ENCODE measurements at regions not wholly inside any gene's neighbourhood (a gene's known extent, or its start where the extent isn't known, plus 50 kb on each side); places are given as distances from the start of the nearest gene placed in this dataset.

DNA sequence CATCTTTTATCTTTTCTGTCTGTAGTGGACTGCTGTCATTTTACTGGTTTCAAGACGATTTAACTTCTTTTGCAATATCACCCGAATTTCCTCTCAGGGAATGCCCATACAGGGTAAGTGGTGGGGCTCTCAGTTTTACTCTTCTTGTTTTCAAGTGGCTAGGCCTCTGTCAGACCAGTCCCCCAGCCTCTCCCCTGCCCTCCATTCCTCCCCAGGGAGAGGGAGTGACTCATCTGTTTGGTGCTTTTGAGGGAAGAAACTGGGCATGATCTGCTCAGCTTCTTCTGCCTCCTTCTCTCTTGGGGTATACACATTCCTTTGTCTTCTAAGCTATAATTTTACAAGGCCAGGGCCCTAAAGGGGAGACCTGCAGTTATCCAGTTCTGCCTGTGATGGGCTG, 332.0 kb downstream of the CBLN1 start:
- intact Hi-C loops (cut with micrococcal nuclease), result no loop called here

DNA sequence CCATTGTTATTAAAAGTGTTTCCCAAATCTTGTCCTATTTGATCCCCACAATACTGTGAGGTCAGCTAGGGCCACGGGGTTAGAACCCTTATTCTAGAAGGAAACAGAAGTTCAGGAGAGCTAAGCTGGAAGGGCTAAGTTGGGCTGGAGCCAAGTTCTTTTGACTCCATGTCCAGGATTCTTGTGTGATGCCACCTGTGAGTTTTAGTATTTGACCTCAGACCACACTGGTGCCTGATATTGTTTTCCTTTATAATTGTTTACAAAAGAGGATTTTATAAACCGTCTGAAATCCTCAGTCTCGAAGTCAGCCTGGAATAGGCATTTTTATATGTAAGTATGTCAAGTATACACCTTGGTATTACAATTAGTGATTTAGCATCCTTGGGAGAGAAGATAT, 332.7 kb downstream of the CBLN1 start:
- intact Hi-C loops (cut with micrococcal nuclease), result no loop called here

DNA sequence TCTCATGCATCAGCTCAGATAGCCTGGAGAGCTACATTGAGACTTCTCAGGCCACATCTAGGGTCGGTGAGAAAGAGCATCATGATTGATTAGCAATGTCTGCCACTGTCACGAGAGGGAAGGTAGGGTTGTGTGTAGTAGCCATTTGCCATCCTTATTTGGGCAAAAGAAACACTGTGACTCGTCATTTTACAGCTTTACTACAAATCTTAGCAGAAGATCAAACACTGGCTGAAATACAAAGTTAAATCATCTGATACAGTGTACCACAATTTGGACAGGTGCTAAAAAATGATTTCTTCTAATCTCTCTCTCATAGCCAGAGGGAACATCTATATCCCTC, 334.3 kb downstream of the CBLN1 start:
- intact Hi-C loops (cut with micrococcal nuclease), result no loop called here

GRCh38 chr16:48946686-48947370, 334.8 kb downstream of the CBLN1 start:
- intact Hi-C loops (cut with micrococcal nuclease), result no loop called here

DNA sequence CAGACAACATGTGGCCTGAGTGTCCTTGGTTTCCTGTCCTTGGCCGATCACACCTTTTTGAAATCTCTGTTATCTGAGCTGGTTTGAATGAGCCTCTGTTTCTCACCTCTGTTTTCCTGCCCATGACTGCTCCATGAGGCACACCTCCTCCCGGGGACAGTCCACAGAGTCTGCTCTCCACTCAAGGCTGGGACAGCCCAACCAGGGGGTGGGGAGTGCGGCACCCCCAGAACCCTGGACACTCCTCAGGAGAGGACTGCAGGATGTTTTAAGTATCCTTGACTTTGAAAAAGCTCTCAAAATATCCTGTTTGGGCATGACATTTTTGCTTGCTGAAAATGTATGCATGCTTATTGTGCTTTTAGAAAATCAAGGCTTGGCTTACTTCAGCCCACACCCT, 333.0 kb upstream of the N4BP1 start:
- intact Hi-C loops (cut with micrococcal nuclease), result no loop called here

DNA sequence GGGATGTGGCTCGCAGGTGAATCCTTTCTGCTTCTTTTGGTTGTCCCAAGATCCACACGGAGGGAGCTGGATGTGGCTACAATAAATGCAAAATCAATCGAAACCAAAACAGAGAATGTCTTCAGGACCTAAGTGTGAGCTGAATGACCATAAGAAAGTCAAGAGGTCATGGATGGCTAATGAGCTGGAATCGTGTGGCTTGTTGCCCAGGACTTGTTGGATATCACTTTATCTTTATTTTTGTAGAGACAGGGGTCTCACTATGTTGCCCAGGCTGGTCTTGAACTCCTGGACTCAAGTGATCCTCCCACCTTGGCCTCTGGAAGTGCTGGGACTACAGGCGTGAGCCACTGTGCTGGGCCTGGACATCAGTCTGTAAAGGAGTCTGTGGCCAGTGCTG, 326.8 kb upstream of the N4BP1 start:
- intact Hi-C loops (cut with micrococcal nuclease), result no loop called here

GRCh38 chr16:48932216-48932855, 322.4 kb upstream of the N4BP1 start:
- intact Hi-C loops (cut with micrococcal nuclease), result no loop called here

DNA sequence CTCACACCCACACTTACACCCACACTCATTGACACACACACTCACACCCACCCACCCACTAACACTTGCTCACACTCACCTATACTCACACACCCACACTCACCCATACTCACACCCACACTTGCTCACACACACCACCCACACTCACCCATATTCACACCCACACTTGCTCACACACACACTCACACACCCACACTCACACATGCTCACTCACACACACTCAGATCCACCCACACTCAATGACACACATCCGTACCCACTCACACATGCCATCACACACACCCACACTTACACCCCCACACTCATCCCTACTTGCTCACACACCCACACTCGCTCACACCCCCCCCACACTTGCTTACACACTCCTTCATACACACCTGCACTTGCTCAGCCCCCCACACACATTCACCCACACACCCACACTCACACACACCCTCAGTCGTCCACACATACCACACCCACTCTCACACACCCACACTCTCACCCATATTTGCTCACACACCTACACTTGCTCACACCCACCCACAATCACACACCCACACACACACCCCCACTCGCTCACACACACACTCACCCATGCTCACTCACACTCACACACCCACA, 321.1 kb upstream of the N4BP1 start:
- intact Hi-C loops (cut with micrococcal nuclease), result no loop called here

GRCh38 chr16:48919791-48920190, 309.8 kb upstream of the N4BP1 start:
- intact Hi-C loops (cut with micrococcal nuclease), result no loop called here

DNA sequence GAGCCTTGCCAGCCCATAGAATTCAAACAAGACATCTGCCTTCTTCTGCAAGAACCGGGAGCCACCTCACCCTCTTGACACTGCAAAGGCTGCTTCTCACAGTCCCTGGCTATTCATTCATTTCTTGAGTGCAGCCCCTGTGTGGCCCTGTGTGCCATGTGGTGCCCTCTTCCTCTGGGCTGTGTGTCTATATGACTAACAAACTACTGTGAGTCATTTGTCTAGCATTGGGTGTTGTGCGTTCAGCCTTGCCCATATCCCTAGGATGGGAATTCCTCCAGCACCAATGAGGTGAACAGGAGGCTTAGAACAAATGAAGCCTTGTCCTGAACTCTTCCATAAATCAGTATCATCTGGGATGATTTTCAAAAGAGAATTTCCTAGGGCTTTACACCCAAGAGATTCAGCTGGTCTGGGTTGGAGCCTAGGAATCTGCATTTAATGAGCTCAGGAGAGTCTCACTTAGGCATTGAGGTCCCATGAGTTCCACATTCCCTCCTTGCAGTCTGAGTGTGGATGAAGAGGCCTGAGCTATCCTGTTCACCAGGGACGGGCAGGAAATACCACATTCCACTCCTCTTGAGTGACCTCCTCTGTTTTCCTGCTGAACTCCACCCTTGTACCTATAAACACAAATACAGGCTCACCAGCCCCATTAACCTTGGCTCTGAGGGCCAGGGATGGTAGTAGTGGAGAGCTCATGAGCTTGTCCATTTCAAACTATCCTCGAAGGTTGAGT, 308.7 kb upstream of the N4BP1 start:
- intact Hi-C loops (cut with micrococcal nuclease), result no loop called here

DNA sequence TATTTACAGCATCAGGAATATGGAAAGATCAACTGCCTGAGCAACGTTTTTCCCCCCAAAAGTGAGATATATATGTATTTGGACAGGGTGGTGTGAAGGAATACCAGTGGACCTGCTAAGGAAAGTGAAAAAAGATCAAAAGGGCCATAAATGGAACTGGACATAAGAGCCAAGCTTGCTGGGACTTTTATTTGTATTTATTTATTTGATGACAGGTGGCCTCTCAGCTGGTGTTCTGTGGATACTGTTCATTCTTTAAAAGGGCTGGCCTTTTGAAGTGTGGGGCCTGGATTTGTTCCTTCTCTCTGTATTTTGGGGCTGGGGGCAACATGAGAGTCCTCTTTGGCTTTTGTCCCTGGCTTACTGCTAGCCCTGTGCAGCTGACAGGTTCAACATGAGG, 306.6 kb upstream of the N4BP1 start:
- intact Hi-C loops (cut with micrococcal nuclease), result no loop called here

DNA sequence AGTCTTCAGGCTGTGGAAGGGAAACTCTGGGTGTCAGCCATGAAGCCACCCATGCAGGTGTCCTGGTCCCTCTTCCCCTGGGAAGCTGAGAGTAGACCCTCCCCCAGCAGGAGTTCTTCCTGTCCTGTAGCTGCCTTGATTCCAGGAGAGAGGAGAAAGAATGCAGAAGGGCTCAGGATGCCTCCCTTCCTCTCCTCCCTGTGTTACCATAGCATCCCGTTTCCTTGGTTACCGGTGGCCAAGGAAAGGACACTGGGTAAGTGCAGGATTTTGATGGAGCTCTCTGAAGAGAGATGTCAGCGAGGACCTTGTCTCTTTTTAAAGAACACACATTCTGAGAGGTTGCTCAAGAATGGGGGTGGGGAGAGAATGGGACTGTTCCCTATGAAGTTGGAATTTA, 304.1 kb upstream of the N4BP1 start:
- intact Hi-C loops (cut with micrococcal nuclease), result no loop called here

- intact Hi-C loops (cut with micrococcal nuclease), result no loop called here
These were observed 303.4 kb upstream of the N4BP1 start for GRCh38 chr16:48913384-48913783.

GRCh38 chr16:48912360-48912759, 302.4 kb upstream of the N4BP1 start:
- intact Hi-C loops (cut with micrococcal nuclease), result no loop called here

DNA sequence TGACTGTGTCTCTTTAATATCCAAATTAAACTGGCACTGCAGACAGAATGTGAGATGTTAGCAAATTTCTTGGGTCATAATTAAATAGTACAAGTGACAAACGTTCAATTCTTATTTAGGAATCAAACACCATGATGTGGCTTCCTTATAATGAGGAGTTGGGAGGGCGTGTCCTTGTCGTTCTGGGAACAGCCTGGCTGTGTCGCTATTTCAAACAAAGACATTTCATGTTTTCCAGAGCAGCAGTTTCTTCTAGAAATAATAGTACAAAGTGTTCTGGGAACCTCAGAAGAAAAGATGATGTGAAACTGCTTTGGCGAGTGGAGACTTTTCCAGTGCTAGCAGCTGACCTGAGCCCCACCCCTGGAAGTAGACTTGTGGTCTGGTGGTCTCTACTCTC, 301.7 kb upstream of the N4BP1 start:
- intact Hi-C loops (cut with micrococcal nuclease), result no loop called here

DNA sequence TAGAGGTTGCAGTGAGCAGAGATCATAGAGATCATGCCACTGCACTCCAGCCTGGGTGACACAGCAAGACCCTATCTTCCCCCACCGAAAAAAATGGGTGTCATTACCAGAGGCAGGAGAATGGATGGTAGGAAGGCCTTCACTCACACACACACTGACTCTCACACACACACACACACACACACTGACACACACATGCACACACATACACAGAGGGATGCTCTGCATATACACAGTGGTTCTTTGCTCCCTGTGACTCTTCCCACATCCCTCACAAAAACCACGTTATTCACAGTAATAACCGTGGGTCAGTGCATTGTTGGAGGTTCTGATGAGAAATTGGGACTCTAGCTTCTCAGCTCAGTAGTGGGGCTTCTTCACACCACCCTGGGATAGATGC, 300.2 kb upstream of the N4BP1 start:
- intact Hi-C loops (cut with micrococcal nuclease), result no loop called here

GRCh38 chr16:48909231-48909630, 299.3 kb upstream of the N4BP1 start:
- intact Hi-C loops (cut with micrococcal nuclease), result no loop called here

GRCh38 chr16:48907906-48908634, 298.1 kb upstream of the N4BP1 start:
- intact Hi-C loops (cut with micrococcal nuclease), result no loop called here

- intact Hi-C loops (cut with micrococcal nuclease), result no loop called here
These were observed 295.9 kb upstream of the N4BP1 start for GRCh38 chr16:48905632-48906505.

- intact Hi-C loops (cut with micrococcal nuclease), result no loop called here
These were observed 294.4 kb upstream of the N4BP1 start for GRCh38 chr16:48904333-48904732.

DNA sequence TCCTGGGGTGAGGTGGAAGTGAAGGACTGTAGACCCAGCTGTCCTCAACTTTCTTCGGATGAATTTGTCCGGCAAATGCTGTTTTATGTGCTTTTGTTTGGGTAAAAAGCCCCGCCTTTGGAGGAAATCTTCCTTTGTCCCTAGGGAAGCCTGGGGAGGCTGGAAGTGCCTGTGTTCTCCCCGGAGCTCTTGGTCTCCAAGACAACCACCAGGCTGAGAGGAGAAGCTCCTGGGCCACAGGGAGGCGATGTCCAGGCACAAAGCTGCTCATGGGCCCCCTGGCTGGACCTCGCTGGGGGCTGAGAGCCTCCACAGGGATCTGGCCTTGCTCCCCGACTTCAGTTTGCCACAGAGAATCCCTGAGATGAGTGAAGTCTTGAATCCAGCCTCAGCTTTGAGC, 293.1 kb upstream of the N4BP1 start:
- intact Hi-C loops (cut with micrococcal nuclease), result no loop called here
